IMR-90 (cell line): ENCODE measurements at regions not wholly inside any gene's neighbourhood (a gene's known extent, or its start where the extent isn't known, plus 50 kb on each side); places are given as distances from the start of the nearest gene placed in this dataset.

Experiments
- ATAC-seq: fragments of 200-7000 bp; cut with Tn5 transposase; 2 replicates; pipeline ENCODE4 v1.9.1; 2020; ENCODE audit warnings: low read depth, mild to moderate bottlenecking, moderate library complexity
- BruUV-seq: library from RNA; stranded (reverse); fragments of 400-500 nt; replicated peaks from 2 replicates; lab custom pipeline; 2021; lab: Mats Ljungman, UMichigan
- CTCF ChIA-PET: fragments of 300-600 bp; formaldehyde crosslinking; extraction: SDS; loops from one replicate; lab custom pipeline; 2021; ENCODE audit warnings: antibody characterized with exemption; lab: Yijun Ruan, JAX
- POLR2A ChIA-PET: fragments of 300-600 bp; sonication (Branson Sonifier 250); formaldehyde crosslinking; loops from one replicate; lab custom pipeline; 2022; ENCODE audit warnings: antibody characterized with exemption; ENCODE audit not compliant: unreplicated experiment; lab: Charles Lee
- DNase-seq: peaks from one replicate; pipeline ENCODE4 v3.0.0; 2013
- H2AFZ ChIP-seq: replicated peaks from 2 replicates; pipeline ENCODE3; 2013; ENCODE audit warnings: low read length, mild to moderate bottlenecking; ENCODE audit not compliant: poor library complexity
- H2AK5ac ChIP-seq: 2 replicates; pipeline ENCODE4 v1.6.1; 2013; ENCODE audit warnings: low read depth, low read length, inconsistent platforms
- H2AK9ac ChIP-seq: replicated peaks from 2 replicates; pipeline ENCODE3; 2013; ENCODE audit warnings: mild to moderate bottlenecking, low read depth, low read length, moderate library complexity; ENCODE audit not compliant: poor library complexity
- H2BK120ac ChIP-seq: 2 replicates; pipeline ENCODE4 v1.6.1; 2013; ENCODE audit warnings: low read depth, low read length, inconsistent platforms
- H2BK15ac ChIP-seq: 3 replicates; pipeline ENCODE4 v1.6.1; 2013; ENCODE audit warnings: low read depth, low read length, inconsistent platforms
- H2BK20ac ChIP-seq: 2 replicates; pipeline ENCODE4 v1.6.1; 2013; ENCODE audit warnings: low read depth, mild to moderate bottlenecking, inconsistent platforms, low read length, moderate library complexity
- H2BK5ac ChIP-seq: 2 replicates; pipeline ENCODE4 v1.6.1; 2013; ENCODE audit warnings: mild to moderate bottlenecking, low read depth, low read length, inconsistent platforms; ENCODE audit not compliant: poor library complexity, severe bottlenecking
- H3K14ac ChIP-seq: replicated peaks from 2 replicates; pipeline ENCODE4 v1.6.1; 2013; ENCODE audit warnings: low read depth, low read length, inconsistent platforms
- H3K18ac ChIP-seq: 2 replicates; pipeline ENCODE4 v1.6.1; 2013; ENCODE audit warnings: low read depth, low read length, control low read depth
- H3K23ac ChIP-seq: 2 replicates; pipeline ENCODE4 v1.6.1; 2013; ENCODE audit warnings: low read depth, low read length, inconsistent platforms
- H3K27ac ChIP-seq: 2 replicates; pipeline ENCODE4 v1.5.1; 2013; ENCODE audit warnings: mild to moderate bottlenecking, control low read depth, low read length; ENCODE audit not compliant: insufficient read depth
- H3K27me3 ChIP-seq: 2 replicates; pipeline ENCODE4 v1.6.1; 2013; ENCODE audit warnings: low read length; ENCODE audit not compliant: control insufficient read depth, insufficient read depth
- H3K36me3 ChIP-seq: 2 replicates; pipeline ENCODE4 v1.6.1; 2013; ENCODE audit warnings: low read length, mixed read lengths; ENCODE audit not compliant: control insufficient read depth, insufficient read depth
- H3K4ac ChIP-seq: 2 replicates; pipeline ENCODE4 v1.6.1; 2013; ENCODE audit warnings: low read depth, low read length, inconsistent platforms
- H3K4me1 ChIP-seq: 2 replicates; pipeline ENCODE4 v1.6.1; 2013; ENCODE audit warnings: low read length, mixed read lengths; ENCODE audit not compliant: control insufficient read depth, insufficient read depth
- H3K4me2 ChIP-seq: 2 replicates; pipeline ENCODE4 v1.6.1; 2013; ENCODE audit warnings: low read depth, mild to moderate bottlenecking, control low read depth, low read length, moderate library complexity
- H3K4me3 ChIP-seq: 2 replicates; pipeline ENCODE4 v1.5.1; 2013; ENCODE audit warnings: low read depth, mild to moderate bottlenecking, control low read depth, low read length, moderate library complexity; ENCODE audit not compliant: insufficient read depth
- H3K56ac ChIP-seq: 2 replicates; pipeline ENCODE4 v1.6.1; 2013; ENCODE audit warnings: low read length, inconsistent platforms; ENCODE audit not compliant: insufficient read depth; ENCODE audit errors: extremely low read depth
- H3K79me1 ChIP-seq, 2 experiments: 2 replicates each; pipeline ENCODE4 v1.6.1; 2013; ENCODE audit warnings: low read length in 2 of 2, inconsistent platforms in 1 of 2, low read depth in 1 of 2
- H3K9ac ChIP-seq: 2 replicates; pipeline ENCODE4 v1.6.1; 2013; ENCODE audit warnings: low read depth, low read length, control low read depth
- H3K9me1 ChIP-seq: 2 replicates; pipeline ENCODE4 v1.6.1; 2013; ENCODE audit warnings: low read length, inconsistent platforms; ENCODE audit not compliant: insufficient read depth
- H3K9me3 ChIP-seq: 2 replicates; pipeline ENCODE4 v1.6.1; 2013; ENCODE audit warnings: low read length; ENCODE audit not compliant: control insufficient read depth, insufficient read depth
- H4K20me1 ChIP-seq: 2 replicates; pipeline ENCODE4 v1.6.1; 2013; ENCODE audit warnings: low read length, inconsistent platforms; ENCODE audit not compliant: insufficient read depth
- H4K5ac ChIP-seq: 2 replicates; pipeline ENCODE4 v1.6.1; 2013; ENCODE audit warnings: mild to moderate bottlenecking, low read depth, low read length, control low read depth
- H4K8ac ChIP-seq, 2 experiments: 2 replicates each; pipeline ENCODE4 v1.6.1; 2013; ENCODE audit warnings: low read depth in 2 of 2, low read length in 2 of 2, control low read depth in 1 of 2, inconsistent platforms in 1 of 2
- H4K91ac ChIP-seq: 2 replicates; pipeline ENCODE4 v1.6.1; 2013; ENCODE audit warnings: low read depth, low read length, inconsistent platforms; ENCODE audit not compliant: insufficient read depth
- CEBPB ChIP-seq: IDR thresholded peaks from 2 replicates; pipeline ENCODE4 v1.6.1; 2012; ENCODE audit warnings: low read depth, low read length, improper control_type of control experiment
- MAFK ChIP-seq: IDR thresholded peaks from 2 replicates; pipeline ENCODE4 v1.6.1; 2012; ENCODE audit warnings: low read depth, low read length, improper control_type of control experiment
- MXI1 ChIP-seq: IDR thresholded peaks from 2 replicates; pipeline ENCODE4 v1.6.1; 2012; ENCODE audit warnings: low read depth, mild to moderate bottlenecking, low read length, moderate library complexity, borderline replicate concordance
- RFX5 ChIP-seq: IDR thresholded peaks from 2 replicates; pipeline ENCODE4 v1.8.0; 2012; ENCODE audit warnings: low read depth, mild to moderate bottlenecking, low read length, moderate library complexity
- WGBS, 2 experiments: methylation state at CpG; one replicate each; pipeline versions ENCODE4 v1.1.5 to v1.1.7; 2013; ENCODE audit warnings: missing lambda C conversion rate in 2 of 2; ENCODE audit not compliant: insufficient read length in 1 of 2; ENCODE audit errors: extremely low coverage in 2 of 2; 5-methylcytosine and 5-hydroxymethylcytosine counted together
- dilution Hi-C: fragments of 300-500 bp; cut with HindIII; formaldehyde crosslinking; loops from one replicate; pipeline ENCODE4 v1.14.3; 2018; ENCODE audit warnings: low sequenced_read_pairs; ENCODE audit not compliant: unreplicated experiment
- in situ Hi-C: fragments of 300-500 bp; cut with MboI; formaldehyde crosslinking; loops from 3 replicates; pipeline ENCODE4 v1.14.3; 2019; ENCODE audit warnings: low sequenced_read_pairs, inconsistent platforms, mixed read lengths
- intact Hi-C: fragments of 100-400 bp; cut with micrococcal nuclease; formaldehyde crosslinking; loops from 2 replicates; pipeline ENCODE4 v1.10.0; 2022
- TF ChIP-seq, protein P1 (sequence below): fragments of 150-350 bp; IDR thresholded peaks from 2 replicates; pipeline ENCODE4 v1.6.1; 2016; ENCODE audit warnings: low read depth, mild to moderate bottlenecking, low read length, moderate library complexity, borderline replicate concordance

DNA sequence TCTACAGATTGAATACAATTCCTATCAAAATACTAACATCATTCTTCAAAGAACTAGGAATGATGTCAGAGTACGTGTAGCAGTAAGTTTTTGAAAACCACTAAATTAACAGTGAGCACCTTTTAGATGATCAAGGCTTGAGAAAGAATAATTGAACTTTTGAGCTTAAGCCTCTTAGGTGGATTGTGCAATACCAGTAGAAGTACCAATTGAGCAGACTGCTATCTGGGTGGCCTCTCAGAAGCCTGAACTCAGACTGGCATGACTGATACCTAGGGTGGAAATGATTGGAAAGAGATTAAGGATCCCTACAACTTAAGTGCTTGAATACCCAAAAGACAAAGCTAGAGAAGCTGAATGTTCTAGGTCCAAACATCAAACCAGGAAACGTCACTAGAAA is 200.3 kb upstream of the GALNTL6 start:
- H3K9me3 ChIP-seq: peaks cover 16% of the 10 kb centered on the region
- intact Hi-C loops: no loop called here
- DNase-seq (no peak), ATAC-seq (no peak)
- no peak overlapping the region for H4K5ac ChIP-seq
- H3K14ac ChIP-seq: no peak overlapping the region
- H3K27ac ChIP-seq: no peak overlapping the region
- H3K4ac ChIP-seq: no peak overlapping the region
- TF ChIP-seq, protein P1, sequence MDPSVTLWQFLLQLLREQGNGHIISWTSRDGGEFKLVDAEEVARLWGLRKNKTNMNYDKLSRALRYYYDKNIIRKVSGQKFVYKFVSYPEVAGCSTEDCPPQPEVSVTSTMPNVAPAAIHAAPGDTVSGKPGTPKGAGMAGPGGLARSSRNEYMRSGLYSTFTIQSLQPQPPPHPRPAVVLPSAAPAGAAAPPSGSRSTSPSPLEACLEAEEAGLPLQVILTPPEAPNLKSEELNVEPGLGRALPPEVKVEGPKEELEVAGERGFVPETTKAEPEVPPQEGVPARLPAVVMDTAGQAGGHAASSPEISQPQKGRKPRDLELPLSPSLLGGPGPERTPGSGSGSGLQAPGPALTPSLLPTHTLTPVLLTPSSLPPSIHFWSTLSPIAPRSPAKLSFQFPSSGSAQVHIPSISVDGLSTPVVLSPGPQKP: no peak
- TF ChIP-seq CEBPB (peak; percentile 49; the same call in 1 of the 2 replicates), MXI1 (no peak), RFX5 (no peak), MAFK (no peak)
- no peaks in the 10 kb centered on the region for H3K36me3 ChIP-seq
- H3K56ac ChIP-seq: no peak overlapping the region
- BruUV-seq: no TSS peak
- H2AFZ ChIP-seq: no peak overlapping the region
- no peak overlapping the region for H3K4me3 ChIP-seq
- no peaks in the 10 kb centered on the region for H3K79me1 ChIP-seq
- H3K4me1 ChIP-seq: no peaks in the 10 kb centered on the region
- no peaks in the 10 kb centered on the region for H3K27me3 ChIP-seq
- H2AK9ac ChIP-seq: no peak overlapping the region
- no peak overlapping the region for H2BK120ac ChIP-seq
- H2AK5ac ChIP-seq: no peak overlapping the region
- CTCF ChIA-PET: no interaction called here
- no peaks in the 10 kb centered on the region for H4K20me1 ChIP-seq
- H3K18ac ChIP-seq: no peak overlapping the region
- H3K23ac ChIP-seq: no peak overlapping the region
- no peak overlapping the region for H4K91ac ChIP-seq
- no peak overlapping the region for H3K9ac ChIP-seq
- POLR2A ChIA-PET: no interaction called here
- no peak overlapping the region for H2BK15ac ChIP-seq
- no peak overlapping the region for H4K8ac ChIP-seq
- H2BK5ac ChIP-seq: no peak overlapping the region
- no peak overlapping the region for H3K4me2 ChIP-seq
- no peak overlapping the region for H2BK20ac ChIP-seq
- dilution Hi-C loops: no loop called here
- no CpG with 5 or more reads among the region's 2 CpGs for WGBS, 2 experiments
- H3K9me1 ChIP-seq: no peaks in the 10 kb centered on the region
- in situ Hi-C loops: no loop called here
